ENCODE measurements at regions not wholly inside any gene's neighbourhood (a gene's known extent, or its start where the extent isn't known, plus 50 kb on each side); places are given as distances from the start of the nearest gene placed in this dataset.

- no peak overlapping the region for H3K4me3 ChIP-seq (ENCODE audit: low read depth in 1 of 2, low read length in 2 of 2)
- H3K9ac ChIP-seq (ENCODE audit: low read length): no peak overlapping the region
- no peak overlapping the region for H3K27ac ChIP-seq (ENCODE audit: low read depth, low read length)
- no peaks in the 10 kb centered on the region for H3K4me1 ChIP-seq (ENCODE audit: insufficient read depth, low read length)
- no peaks in the 10 kb centered on the region for H3K9me3 ChIP-seq (ENCODE audit: low read length)
- no peaks in the 10 kb centered on the region for H3K36me3 ChIP-seq (ENCODE audit: insufficient read depth, low read length)
- no peaks in the 10 kb centered on the region for H3K27me3 ChIP-seq (ENCODE audit: control insufficient read depth in 1 of 2, insufficient read depth in 2 of 2, low read length in 2 of 2)
Measured at GRCh38 chr9:26296910-26297572, 595.6 kb downstream of the CAAP1 start.

- H3K27me3 ChIP-seq (ENCODE audit: control insufficient read depth in 1 of 2, insufficient read depth in 2 of 2, low read length in 2 of 2): no peaks in the 10 kb centered on the region
- H3K4me1 ChIP-seq (ENCODE audit: insufficient read depth, low read length): no peaks in the 10 kb centered on the region
- no peak overlapping the region for H3K27ac ChIP-seq (ENCODE audit: low read depth, low read length)
- H3K9ac ChIP-seq (ENCODE audit: low read length): no peak overlapping the region
- H3K9me3 ChIP-seq (ENCODE audit: low read length): no peaks in the 10 kb centered on the region
- no peaks in the 10 kb centered on the region for H3K36me3 ChIP-seq (ENCODE audit: insufficient read depth, low read length)
- H3K4me3 ChIP-seq (ENCODE audit: low read depth in 1 of 2, low read length in 2 of 2): no peak overlapping the region
Measured at GRCh38 chr9:26292943-26293342, 599.7 kb downstream of the CAAP1 start.

- no peak overlapping the region for H3K27ac ChIP-seq (ENCODE audit: low read depth, low read length)
- no peaks in the 10 kb centered on the region for H3K27me3 ChIP-seq (ENCODE audit: control insufficient read depth in 1 of 2, insufficient read depth in 2 of 2, low read length in 2 of 2)
- no peaks in the 10 kb centered on the region for H3K4me1 ChIP-seq (ENCODE audit: insufficient read depth, low read length)
- no peak overlapping the region for H3K9ac ChIP-seq (ENCODE audit: low read length)
- no peaks in the 10 kb centered on the region for H3K36me3 ChIP-seq (ENCODE audit: insufficient read depth, low read length)
- no peak overlapping the region for H3K4me3 ChIP-seq (ENCODE audit: low read depth in 1 of 2, low read length in 2 of 2)
- H3K9me3 ChIP-seq (ENCODE audit: low read length): no peaks in the 10 kb centered on the region
Measured at GRCh38 chr9:26271495-26272122, 593.4 kb upstream of the TUSC1 start.

- H3K27me3 ChIP-seq (ENCODE audit: control insufficient read depth in 1 of 2, insufficient read depth in 2 of 2, low read length in 2 of 2): no peaks in the 10 kb centered on the region
- no peaks in the 10 kb centered on the region for H3K9me3 ChIP-seq (ENCODE audit: low read length)
- no peaks in the 10 kb centered on the region for H3K4me1 ChIP-seq (ENCODE audit: insufficient read depth, low read length)
- no peaks in the 10 kb centered on the region for H3K36me3 ChIP-seq (ENCODE audit: insufficient read depth, low read length)
- no peak overlapping the region for H3K27ac ChIP-seq (ENCODE audit: low read depth, low read length)
- H3K4me3 ChIP-seq (ENCODE audit: low read depth in 1 of 2, low read length in 2 of 2): no peak overlapping the region
- no peak overlapping the region for H3K9ac ChIP-seq (ENCODE audit: low read length)
Measured at GRCh38 chr9:26266146-26266793, 588.0 kb upstream of the TUSC1 start.

- Histone ChIP-seq H3K4me3 (ENCODE audit: low read depth in 1 of 2, low read length in 2 of 2) (no peak overlapping the region), H3K4me1 (ENCODE audit: insufficient read depth, low read length) (no peaks in the 10 kb centered on the region), H3K9me3 (ENCODE audit: low read length) (no peaks in the 10 kb centered on the region), H3K9ac (ENCODE audit: low read length) (no peak overlapping the region), H3K27ac (ENCODE audit: low read depth, low read length) (no peak overlapping the region), H3K36me3 (ENCODE audit: insufficient read depth, low read length) (no peaks in the 10 kb centered on the region), H3K27me3 (ENCODE audit: control insufficient read depth in 1 of 2, insufficient read depth in 2 of 2, low read length in 2 of 2) (no peaks in the 10 kb centered on the region)
Measured at GRCh38 chr9:26264709-26265601, 586.7 kb upstream of the TUSC1 start.

- Histone ChIP-seq H3K27ac (ENCODE audit: low read depth, low read length) (no peak overlapping the region), H3K27me3 (ENCODE audit: control insufficient read depth in 1 of 2, insufficient read depth in 2 of 2, low read length in 2 of 2) (no peaks in the 10 kb centered on the region), H3K4me3 (ENCODE audit: low read depth in 1 of 2, low read length in 2 of 2) (no peak overlapping the region), H3K36me3 (ENCODE audit: insufficient read depth, low read length) (no peaks in the 10 kb centered on the region), H3K4me1 (ENCODE audit: insufficient read depth, low read length) (no peaks in the 10 kb centered on the region), H3K9me3 (ENCODE audit: low read length) (no peaks in the 10 kb centered on the region), H3K9ac (ENCODE audit: low read length) (no peak overlapping the region)
Measured at GRCh38 chr9:26263478-26263877, 585.2 kb upstream of the TUSC1 start.

- no peaks in the 10 kb centered on the region for H3K36me3 ChIP-seq (ENCODE audit: insufficient read depth, low read length)
- no peaks in the 10 kb centered on the region for H3K4me1 ChIP-seq (ENCODE audit: insufficient read depth, low read length)
- H3K27me3 ChIP-seq (ENCODE audit: control insufficient read depth in 1 of 2, insufficient read depth in 2 of 2, low read length in 2 of 2): no peaks in the 10 kb centered on the region
- no peak overlapping the region for H3K4me3 ChIP-seq (ENCODE audit: low read depth in 1 of 2, low read length in 2 of 2)
- H3K9me3 ChIP-seq (ENCODE audit: low read length): no peaks in the 10 kb centered on the region
- no peak overlapping the region for H3K9ac ChIP-seq (ENCODE audit: low read length)
- H3K27ac ChIP-seq (ENCODE audit: low read depth, low read length): no peak overlapping the region
Measured at GRCh38 chr9:26262421-26263107, 584.3 kb upstream of the TUSC1 start.

- H3K27ac ChIP-seq (ENCODE audit: low read depth, low read length): no peak overlapping the region
Measured at GRCh38 chr9:26261503-26262330, 583.5 kb upstream of the TUSC1 start.

GRCh38 chr9:26260238-26260637, 582.0 kb upstream of the TUSC1 start:
- Histone ChIP-seq H3K27me3 (ENCODE audit: control insufficient read depth in 1 of 2, insufficient read depth in 2 of 2, low read length in 2 of 2) (no peaks in the 10 kb centered on the region), H3K36me3 (ENCODE audit: insufficient read depth, low read length) (no peaks in the 10 kb centered on the region), H3K27ac (ENCODE audit: low read depth, low read length) (no peak overlapping the region), H3K9ac (ENCODE audit: low read length) (no peak overlapping the region), H3K4me3 (ENCODE audit: low read depth in 1 of 2, low read length in 2 of 2) (no peak overlapping the region), H3K9me3 (ENCODE audit: low read length) (no peaks in the 10 kb centered on the region), H3K4me1 (ENCODE audit: insufficient read depth, low read length) (no peaks in the 10 kb centered on the region)

More at GRCh38 chr9:26261503-26262330, 583.5 kb upstream of the TUSC1 start:
- Histone ChIP-seq H3K9me3 (ENCODE audit: low read length) (no peaks in the 10 kb centered on the region), H3K36me3 (ENCODE audit: insufficient read depth, low read length) (no peaks in the 10 kb centered on the region), H3K27me3 (ENCODE audit: control insufficient read depth in 1 of 2, insufficient read depth in 2 of 2, low read length in 2 of 2) (no peaks in the 10 kb centered on the region), H3K4me1 (ENCODE audit: insufficient read depth, low read length) (no peaks in the 10 kb centered on the region), H3K9ac (ENCODE audit: low read length) (no peak overlapping the region), H3K4me3 (ENCODE audit: low read depth in 1 of 2, low read length in 2 of 2) (no peak overlapping the region)

- Histone ChIP-seq H3K27me3 (ENCODE audit: control insufficient read depth in 1 of 2, insufficient read depth in 2 of 2, low read length in 2 of 2) (no peaks in the 10 kb centered on the region), H3K4me1 (ENCODE audit: insufficient read depth, low read length) (no peaks in the 10 kb centered on the region), H3K27ac (ENCODE audit: low read depth, low read length) (no peak overlapping the region), H3K9me3 (ENCODE audit: low read length) (no peaks in the 10 kb centered on the region), H3K4me3 (ENCODE audit: low read depth in 1 of 2, low read length in 2 of 2) (no peak overlapping the region), H3K36me3 (ENCODE audit: insufficient read depth, low read length) (no peaks in the 10 kb centered on the region), H3K9ac (ENCODE audit: low read length) (no peak overlapping the region)
Measured at GRCh38 chr9:26247861-26248260, 569.6 kb upstream of the TUSC1 start.
